Suppressor macrophage treated with lipopolysaccharide for 4 hours (primary cell): ENCODE measurements at regions not wholly inside any gene's neighbourhood (a gene's known extent, or its start where the extent isn't known, plus 50 kb on each side); places are given as distances from the start of the nearest gene placed in this dataset.

ENCODE experiments used
- DNase-seq: peaks from one replicate; pipeline ENCODE4 v3.0.0-alpha.2; 2020

DNA sequence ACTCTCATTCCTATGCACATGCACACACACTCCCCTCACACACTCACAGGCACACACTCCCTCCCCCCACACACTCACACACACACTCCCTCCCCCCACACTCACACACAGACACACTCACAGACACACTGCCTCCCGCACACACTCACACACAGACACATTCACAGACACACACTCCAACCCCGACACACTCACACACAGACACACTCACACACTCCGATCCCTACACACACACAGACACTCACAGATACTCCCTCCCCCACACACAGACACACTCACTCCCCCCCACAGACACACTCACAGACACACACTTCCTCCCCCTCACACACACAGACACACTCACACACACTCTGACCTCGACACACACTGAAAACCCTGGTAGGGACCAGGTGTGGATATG lies 176.2 kb downstream of the TFAP2C start:
- no peak for DNase-seq

DNA sequence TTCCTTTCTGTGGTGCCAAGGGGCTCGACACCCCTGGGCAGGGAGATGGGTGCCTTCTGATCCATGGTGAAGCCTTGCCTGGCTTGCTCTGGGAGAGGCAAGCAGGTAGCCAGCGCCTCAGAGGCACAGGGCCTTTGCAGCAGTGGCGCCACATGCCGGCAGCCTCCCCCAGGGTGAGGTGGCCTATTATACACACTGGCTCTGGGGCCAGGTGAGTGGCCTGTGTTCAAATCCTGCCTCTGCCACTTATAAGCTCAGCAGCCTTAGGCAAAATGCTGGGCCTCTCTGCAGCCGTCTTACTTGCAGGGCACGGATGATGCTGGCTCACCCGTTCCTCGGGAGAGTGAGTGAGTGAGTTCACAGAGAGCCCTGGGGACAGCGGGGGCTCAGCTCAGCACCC lies 176.9 kb downstream of the TFAP2C start:
- no peak for DNase-seq

- DNase-seq = no peak
Observed at GRCh38 chr20:56806952-56807517, 177.9 kb downstream of the TFAP2C start.

GRCh38 chr20:56808117-56808725 lies 179.1 kb downstream of the TFAP2C start:
- DNase-seq = no peak

GRCh38 chr20:56808732-56809131 lies 179.6 kb downstream of the TFAP2C start:
- no peak for DNase-seq

- no peak for DNase-seq
Observed at GRCh38 chr20:56809668-56810067, 180.6 kb downstream of the TFAP2C start.

DNA sequence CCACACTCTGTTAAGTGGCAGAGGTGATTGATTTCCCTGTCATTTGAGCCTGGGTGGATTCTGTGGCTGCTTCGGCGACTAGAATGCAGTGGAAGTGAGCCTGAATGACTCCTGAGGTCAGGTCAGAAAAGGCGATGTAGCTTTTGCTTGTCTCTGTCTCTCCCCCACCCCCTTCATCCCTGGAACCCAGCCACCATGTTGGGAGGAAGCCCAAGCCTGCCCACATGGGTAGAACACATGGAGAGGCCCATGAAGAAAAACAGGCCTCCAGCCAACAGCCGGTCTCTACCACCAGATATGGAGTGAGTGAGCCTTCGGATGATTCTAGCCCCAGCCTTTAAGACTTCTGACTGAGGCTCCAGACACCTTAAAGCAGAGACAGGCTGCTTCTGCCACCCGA lies 181.0 kb downstream of the TFAP2C start:
- DNase-seq = no peak

GRCh38 chr20:56815796-56816195 lies 186.7 kb downstream of the TFAP2C start:
- no peak for DNase-seq

DNA sequence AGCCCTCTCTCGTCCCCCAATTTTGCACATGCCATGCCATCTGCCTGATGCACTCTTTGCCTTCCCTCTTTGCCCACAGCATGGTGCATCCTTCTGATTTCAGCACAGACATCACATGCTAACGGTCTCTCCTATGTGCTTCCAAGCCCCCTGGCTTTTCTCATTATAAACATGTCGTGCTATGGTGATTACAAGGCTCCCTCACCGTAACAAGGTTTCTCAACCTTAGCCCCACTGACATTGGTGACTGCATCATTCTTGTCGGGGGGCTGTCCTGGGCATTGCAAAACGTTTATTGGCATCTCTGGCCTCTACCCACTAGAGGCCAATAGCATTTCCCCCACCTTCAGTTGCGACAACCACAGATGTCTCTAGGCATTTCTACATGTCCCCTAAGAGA lies 187.2 kb downstream of the TFAP2C start:
- no peak for DNase-seq

- no peak for DNase-seq
Observed at GRCh38 chr20:56817780-56818675, 188.9 kb downstream of the TFAP2C start.

GRCh38 chr20:56820984-56821383 lies 191.9 kb downstream of the TFAP2C start:
- no peak for DNase-seq

DNA sequence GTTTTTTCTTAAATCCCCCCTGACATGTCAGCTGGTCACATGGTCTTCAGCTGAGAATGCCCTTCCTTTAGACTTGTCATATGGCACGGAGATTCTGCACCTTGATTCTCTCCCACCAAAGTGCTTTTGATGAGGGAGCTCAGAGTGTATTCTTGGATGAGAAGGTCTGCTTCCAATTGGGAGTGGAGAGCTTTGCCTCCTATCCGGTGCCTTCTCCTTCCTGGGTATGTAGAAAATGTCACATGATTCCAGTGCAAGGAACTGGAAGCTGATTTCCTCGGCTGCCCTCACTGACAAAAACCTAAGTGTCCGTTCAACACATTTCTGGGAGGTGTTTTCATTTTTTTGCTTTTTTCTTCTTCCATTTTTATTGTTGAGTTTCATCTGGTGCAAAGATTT lies 197.2 kb downstream of the TFAP2C start:
- no peak for DNase-seq

GRCh38 chr20:56826705-56827665 lies 197.9 kb downstream of the TFAP2C start:
- no peak for DNase-seq

DNA sequence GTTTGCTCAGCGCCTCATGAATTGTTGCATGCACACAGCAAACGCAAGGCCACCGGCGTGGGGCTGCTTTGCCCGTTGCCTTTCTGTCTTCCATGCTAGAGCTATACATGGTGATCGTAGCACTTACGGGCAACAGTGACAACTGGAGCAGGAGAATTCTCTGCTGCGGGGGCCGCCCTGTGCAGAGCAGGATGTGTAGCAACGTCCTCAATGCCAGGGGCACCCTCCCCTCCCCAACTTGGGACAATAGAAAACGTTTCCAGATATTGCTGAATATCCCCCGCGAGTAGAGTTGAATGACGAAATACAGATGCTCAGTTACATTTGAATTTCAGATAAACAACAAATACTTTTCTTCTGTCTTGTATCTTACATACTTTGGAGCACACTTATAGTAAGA lies 198.7 kb downstream of the TFAP2C start:
- no peak for DNase-seq

GRCh38 chr20:56828402-56828801 lies 199.3 kb downstream of the TFAP2C start:
- no peak for DNase-seq

DNA sequence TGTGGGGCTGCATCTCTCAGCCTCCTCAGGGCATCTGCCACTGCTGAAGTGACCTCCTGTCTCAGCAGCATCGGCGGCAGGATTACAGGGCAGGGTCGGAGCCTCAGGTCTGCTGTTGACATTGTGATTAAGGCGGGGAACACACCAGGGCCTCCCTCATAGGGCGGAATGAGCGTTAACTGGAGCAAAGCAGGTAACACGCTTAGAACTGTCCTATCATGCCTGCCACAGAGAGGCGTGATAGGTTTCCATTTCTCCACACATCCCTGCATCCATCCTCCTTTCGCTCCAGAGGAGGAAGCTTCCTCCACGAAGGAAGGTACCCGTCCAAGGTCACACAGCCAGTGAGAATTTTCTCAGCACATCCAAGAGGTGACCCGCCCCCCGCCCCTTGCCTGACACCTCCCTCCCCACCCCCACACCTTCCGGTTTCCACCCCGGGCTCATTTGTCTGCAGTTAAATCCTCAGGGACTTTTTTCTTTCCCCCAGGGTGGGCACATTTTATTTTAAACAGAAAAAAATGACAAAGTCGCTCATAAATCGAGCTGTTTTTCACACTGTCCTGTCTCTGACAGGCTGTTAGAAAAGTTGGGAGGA lies 200.8 kb downstream of the TFAP2C start:
- no peak for DNase-seq

DNA sequence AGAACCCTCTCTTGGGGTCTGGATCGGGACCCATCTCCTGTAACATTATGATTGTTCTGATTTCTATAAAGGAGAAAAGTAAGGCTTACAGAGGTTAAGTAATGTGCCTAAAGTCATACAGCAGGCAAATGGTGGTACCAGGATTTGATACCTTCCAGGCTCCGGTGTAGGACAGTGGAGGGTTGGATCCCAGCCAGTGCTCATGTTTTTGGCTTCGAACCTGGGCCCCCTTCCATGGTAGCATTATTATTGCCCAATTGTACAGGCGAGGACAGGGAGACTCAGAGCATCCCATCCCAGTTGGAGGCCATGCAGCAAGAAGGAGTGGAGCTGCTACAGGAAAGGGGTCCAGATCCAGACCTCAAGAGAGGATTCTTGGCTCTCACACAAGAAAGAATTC lies 202.7 kb downstream of the TFAP2C start:
- DNase-seq = no peak

DNA sequence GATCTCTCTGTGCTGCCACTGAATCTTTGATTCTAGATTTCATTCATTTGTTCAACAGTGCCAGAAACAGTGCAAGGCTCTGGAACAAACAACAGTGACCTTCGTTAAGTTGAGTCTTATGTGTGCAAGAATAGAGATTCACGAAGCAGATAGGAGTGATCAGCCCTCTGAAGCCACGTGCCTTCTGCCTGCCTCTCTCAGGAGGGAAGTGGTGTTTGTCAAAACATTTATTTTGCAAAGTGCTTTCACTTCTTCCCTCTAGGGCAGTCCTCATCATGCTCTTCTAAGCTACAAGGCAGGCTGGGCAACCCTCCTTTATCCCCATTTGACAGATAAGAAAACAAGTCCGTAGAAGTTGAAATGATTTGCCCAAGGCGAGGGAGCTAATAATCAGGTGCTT lies 204.3 kb downstream of the TFAP2C start:
- no peak for DNase-seq

DNA sequence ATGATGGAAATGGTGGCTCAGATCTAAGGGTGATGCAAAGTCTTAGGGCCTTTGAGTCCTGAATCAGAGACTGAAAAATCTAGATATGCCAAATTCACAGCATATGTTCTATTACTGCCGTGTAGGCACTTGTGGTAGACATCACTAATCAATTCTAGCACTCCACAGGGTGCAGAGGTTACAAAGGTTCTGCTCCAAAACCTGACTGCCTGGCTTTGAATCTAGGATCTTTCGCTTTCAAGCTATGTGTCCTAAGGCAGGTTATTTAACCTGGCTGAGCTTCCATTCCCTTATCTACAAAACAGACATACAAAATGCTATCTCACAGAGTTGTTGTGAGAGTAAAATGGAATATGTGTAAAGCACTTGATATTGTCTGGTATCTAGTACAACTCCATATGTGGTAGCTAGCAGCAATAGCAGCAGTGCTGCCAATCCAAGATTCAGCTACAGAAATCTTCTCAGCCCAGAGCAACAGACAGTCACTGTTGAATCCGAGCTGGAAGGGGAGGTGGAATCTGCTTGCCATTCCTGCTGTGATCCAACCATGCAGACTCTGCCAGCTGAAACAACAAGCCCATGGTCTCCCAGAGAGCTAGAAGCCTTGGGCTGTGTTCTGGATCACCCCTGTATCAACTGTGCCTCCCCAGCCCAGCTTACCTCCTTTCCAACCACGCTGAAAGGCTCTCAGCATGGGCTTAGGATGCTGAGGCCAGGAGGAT lies 206.9 kb downstream of the TFAP2C start:
- DNase-seq = no peak

- DNase-seq = no peak
Observed at GRCh38 chr20:56839222-56839621, 210.1 kb downstream of the TFAP2C start.

- DNase-seq = no peak
Observed at GRCh38 chr20:56839786-56840185, 210.7 kb downstream of the TFAP2C start.

DNA sequence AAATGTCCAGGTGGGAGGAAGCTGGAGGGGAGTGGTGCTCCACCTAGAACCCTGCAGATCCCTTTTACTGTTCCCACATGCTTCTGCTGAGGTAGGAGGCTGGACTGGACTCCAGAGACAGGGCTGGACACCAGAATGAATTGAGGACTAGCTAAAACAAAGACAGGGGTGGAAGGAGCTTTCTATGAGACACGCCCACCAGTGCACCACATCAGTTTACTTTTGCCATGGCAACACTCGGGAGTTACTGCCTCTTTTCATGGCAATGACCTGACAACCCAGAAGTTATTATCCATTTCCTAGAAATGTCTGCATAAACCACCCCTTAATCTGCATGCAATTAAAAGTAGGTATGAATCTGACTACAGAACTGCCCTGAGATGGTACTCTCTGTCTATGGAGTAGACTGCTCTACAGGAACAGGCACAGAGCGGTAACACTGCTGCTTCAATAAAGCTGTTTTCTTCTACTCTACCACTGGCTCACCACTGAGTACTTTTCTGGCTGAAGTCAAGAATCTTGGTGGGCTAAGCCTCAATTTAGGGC lies 211.7 kb downstream of the TFAP2C start:
- no peak for DNase-seq
